ENCODE measurements at regions not wholly inside any gene's neighbourhood (a gene's known extent, or its start where the extent isn't known, plus 50 kb on each side); places are given as distances from the start of the nearest gene placed in this dataset.

DNA sequence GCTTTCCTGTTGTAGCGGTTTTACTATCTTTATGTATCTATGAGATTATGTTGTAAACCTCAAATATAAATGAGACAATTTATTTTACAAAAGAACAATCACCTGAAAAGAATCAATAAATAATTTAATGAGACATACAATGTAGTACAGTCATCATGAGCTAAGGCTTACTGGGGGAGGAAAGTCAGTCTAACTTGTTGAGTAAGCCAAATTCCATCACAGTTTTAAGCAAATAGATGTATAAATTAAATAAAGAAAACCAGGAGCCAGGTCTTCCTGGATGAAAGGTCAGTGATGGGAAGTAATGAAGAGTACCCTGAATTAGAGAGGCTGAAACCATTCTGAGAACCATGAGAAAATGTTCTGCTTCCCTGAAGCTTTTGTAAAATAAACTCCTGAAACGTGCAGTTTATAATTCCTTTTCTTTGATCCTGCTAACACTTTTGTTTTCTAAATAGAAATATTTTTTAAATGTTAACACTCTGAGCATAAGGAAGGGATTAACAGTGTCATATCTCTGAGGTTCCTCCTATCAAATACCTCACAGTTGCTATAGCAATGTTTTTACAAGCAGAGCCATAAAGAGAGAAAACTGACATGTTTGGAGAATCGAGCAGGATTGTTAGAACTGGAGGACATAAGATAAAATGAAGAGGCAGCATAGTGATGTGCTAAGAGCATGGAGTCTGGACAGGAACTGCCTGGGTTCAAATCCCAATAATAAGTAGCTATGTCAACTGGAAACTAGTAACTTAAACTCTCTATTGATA lies 444.9 kb upstream of the FOXG1 start:
- TF ChIP-seq, protein P1, sequence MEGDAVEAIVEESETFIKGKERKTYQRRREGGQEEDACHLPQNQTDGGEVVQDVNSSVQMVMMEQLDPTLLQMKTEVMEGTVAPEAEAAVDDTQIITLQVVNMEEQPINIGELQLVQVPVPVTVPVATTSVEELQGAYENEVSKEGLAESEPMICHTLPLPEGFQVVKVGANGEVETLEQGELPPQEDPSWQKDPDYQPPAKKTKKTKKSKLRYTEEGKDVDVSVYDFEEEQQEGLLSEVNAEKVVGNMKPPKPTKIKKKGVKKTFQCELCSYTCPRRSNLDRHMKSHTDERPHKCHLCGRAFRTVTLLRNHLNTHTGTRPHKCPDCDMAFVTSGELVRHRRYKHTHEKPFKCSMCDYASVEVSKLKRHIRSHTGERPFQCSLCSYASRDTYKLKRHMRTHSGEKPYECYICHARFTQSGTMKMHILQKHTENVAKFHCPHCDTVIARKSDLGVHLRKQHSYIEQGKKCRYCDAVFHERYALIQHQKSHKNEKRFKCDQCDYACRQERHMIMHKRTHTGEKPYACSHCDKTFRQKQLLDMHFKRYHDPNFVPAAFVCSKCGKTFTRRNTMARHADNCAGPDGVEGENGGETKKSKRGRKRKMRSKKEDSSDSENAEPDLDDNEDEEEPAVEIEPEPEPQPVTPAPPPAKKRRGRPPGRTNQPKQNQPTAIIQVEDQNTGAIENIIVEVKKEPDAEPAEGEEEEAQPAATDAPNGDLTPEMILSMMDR (IDR thresholded peaks at IDR 0.05), result no peak
- no peak for ATAC-seq (ENCODE audit: insufficient number of reproducible peaks, low FRiP score, low read depth)
- no peaks in the 10 kb centered on the region for H3K36me3 ChIP-seq
- no peak for DNase-seq (ENCODE audit: low spot score)
- H3K4me3 ChIP-seq, result no peak overlapping the region
- H3K4me1 ChIP-seq (ENCODE audit: control insufficient read depth in 1 of 2, low read depth in 2 of 2), result no peaks in the 10 kb centered on the region
- H3K9me3 ChIP-seq, result no peaks in the 10 kb centered on the region
- H3K27me3 ChIP-seq (replicated peaks; ENCODE audit: insufficient read depth), result no peaks in the 10 kb centered on the region
- H3K27ac ChIP-seq, result no peak overlapping the region

- H3K4me3 ChIP-seq, result no peak overlapping the region
- TF ChIP-seq, protein P1 (IDR thresholded peaks at IDR 0.05), result no peak
- no peaks in the 10 kb centered on the region for H3K36me3 ChIP-seq
- no peak for DNase-seq (ENCODE audit: low spot score)
- no peak for ATAC-seq (ENCODE audit: insufficient number of reproducible peaks, low FRiP score, low read depth)
- H3K4me1 ChIP-seq (ENCODE audit: control insufficient read depth in 1 of 2, low read depth in 2 of 2), result no peaks in the 10 kb centered on the region
- no peaks in the 10 kb centered on the region for H3K9me3 ChIP-seq
- no peak overlapping the region for H3K27ac ChIP-seq
- no peaks in the 10 kb centered on the region for H3K27me3 ChIP-seq (replicated peaks; ENCODE audit: insufficient read depth)
Observed at GRCh38 chr14:28323366-28323765, 443.2 kb upstream of the FOXG1 start.

- Histone ChIP-seq H3K36me3 (no peaks in the 10 kb centered on the region), H3K4me1 (ENCODE audit: control insufficient read depth in 1 of 2, low read depth in 2 of 2) (no peaks in the 10 kb centered on the region), H3K27me3 (replicated peaks; ENCODE audit: insufficient read depth) (no peaks in the 10 kb centered on the region), H3K4me3 (no peak overlapping the region), H3K27ac (no peak overlapping the region), H3K9me3 (no peaks in the 10 kb centered on the region)
- TF ChIP-seq, protein P1 (IDR thresholded peaks at IDR 0.05), result no peak
- no peak for ATAC-seq (ENCODE audit: insufficient number of reproducible peaks, low FRiP score, low read depth)
- DNase-seq (ENCODE audit: low spot score), result no peak
Observed at GRCh38 chr14:28323951-28324741, 442.4 kb upstream of the FOXG1 start.

- Histone ChIP-seq H3K27ac (no peak overlapping the region), H3K27me3 (replicated peaks; ENCODE audit: insufficient read depth) (no peaks in the 10 kb centered on the region), H3K36me3 (no peaks in the 10 kb centered on the region), H3K4me1 (ENCODE audit: control insufficient read depth in 1 of 2, low read depth in 2 of 2) (no peaks in the 10 kb centered on the region), H3K9me3 (no peaks in the 10 kb centered on the region), H3K4me3 (no peak overlapping the region)
- ATAC-seq (ENCODE audit: insufficient number of reproducible peaks, low FRiP score, low read depth), result no peak
- TF ChIP-seq, protein P1 (IDR thresholded peaks at IDR 0.05), result no peak
- no peak for DNase-seq (ENCODE audit: low spot score)
Observed at GRCh38 chr14:28340816-28341215, 425.8 kb upstream of the FOXG1 start.

- ATAC-seq (ENCODE audit: insufficient number of reproducible peaks, low FRiP score, low read depth) (no peak), DNase-seq (ENCODE audit: low spot score) (no peak)
- Histone ChIP-seq H3K4me3 (no peak overlapping the region), H3K27ac (no peak overlapping the region), H3K27me3 (replicated peaks; ENCODE audit: insufficient read depth) (no peaks in the 10 kb centered on the region), H3K9me3 (no peaks in the 10 kb centered on the region), H3K36me3 (no peaks in the 10 kb centered on the region), H3K4me1 (ENCODE audit: control insufficient read depth in 1 of 2, low read depth in 2 of 2) (no peaks in the 10 kb centered on the region)
- TF ChIP-seq, protein P1 (IDR thresholded peaks at IDR 0.05), result no peak
Observed at GRCh38 chr14:28344381-28344780, 422.2 kb upstream of the FOXG1 start.
